B cell (primary cell): ENCODE measurements at regions not wholly inside any gene's neighbourhood (a gene's known extent, or its start where the extent isn't known, plus 50 kb on each side); places are given as distances from the start of the nearest gene placed in this dataset.

Source experiments
- ATAC-seq: fragments of 200-7000 bp; cut with Tn5 transposase; one replicate; pipeline ENCODE4 v1.10.0; 2021; ENCODE audit warnings: low read depth, mild to moderate bottlenecking, moderate number of reproducible peaks, moderate library complexity
- CTCF ChIA-PET: fragments of 350-600 bp; sonication (Branson Sonifier 250); formaldehyde crosslinking; loops from one replicate; lab custom pipeline; 2021; ENCODE audit warnings: antibody characterized with exemption, inconsistent platforms; lab: Charles Lee
- POLR2A ChIA-PET: fragments of 350-600 bp; sonication (Branson Sonifier 250); formaldehyde crosslinking; loops from one replicate; lab custom pipeline; 2021; ENCODE audit warnings: antibody characterized with exemption; lab: Charles Lee
- DNase-seq: peaks from one replicate; pipeline ENCODE4 v3.0.0; 2013
- H2AFZ ChIP-seq: 2 replicates; pipeline ENCODE4 v1.6.1; 2012; ENCODE audit warnings: mild to moderate bottlenecking, low read depth, low read length; ENCODE audit not compliant: insufficient read depth, poor library complexity, severe bottlenecking
- H3K27ac ChIP-seq, 2 donors: 1 replicate in 1 of 2; 2 replicates in 1 of 2; pipeline ENCODE4 v1.5.1; 2012 to 2013; ENCODE audit warnings: low read length in 2 of 2, mild to moderate bottlenecking in 2 of 2, moderate library complexity in 1 of 2
- H3K27me3 ChIP-seq, 4 experiments: fragments of 200-600 bp in 1 of 4; sonication (generic) in 1 of 4; replicated peaks in 1 of 4; 1 replicate in 2 of 4; 2 replicates in 2 of 4; pipeline versions ENCODE4 v1.6.1 to v1.7.0; 2013 to 2016; ENCODE audit warnings: low read length in 3 of 4, mild to moderate bottlenecking in 2 of 4, mixed read lengths in 1 of 4, moderate library complexity in 1 of 4; ENCODE audit not compliant: insufficient read depth in 4 of 4, control insufficient read depth in 3 of 4; ENCODE audit errors: control extremely low read depth in 1 of 4
- H3K36me3 ChIP-seq, 2 experiments: replicated peaks in 1 of 2; 1 replicate in 1 of 2; 2 replicates in 1 of 2; pipeline versions ENCODE4 v1.6.1 to v1.7.1; 2013; ENCODE audit warnings: low read length in 1 of 2; ENCODE audit not compliant: insufficient read depth in 2 of 2, control insufficient read depth in 1 of 2; ENCODE audit errors: control extremely low read depth in 1 of 2, extremely low read depth in 1 of 2
- H3K4me1 ChIP-seq, 2 donors: fragments of 200-600 bp in 1 of 2; sonication (generic) in 1 of 2; 1 replicate in 1 of 2; 2 replicates in 1 of 2; pipeline versions ENCODE4 v1.5.1 to v1.6.1; 2013 to 2017; ENCODE audit warnings: low read length in 2 of 2; ENCODE audit not compliant: control insufficient read depth in 2 of 2, insufficient read depth in 2 of 2
- H3K4me2 ChIP-seq: replicated peaks from 2 replicates; pipeline ENCODE3; 2012; ENCODE audit warnings: mild to moderate bottlenecking, low read depth, low read length; ENCODE audit not compliant: poor library complexity, severe bottlenecking
- H3K4me3 ChIP-seq, 5 experiments: fragments of 200-600 bp in 1 of 5; sonication (generic) in 1 of 5; 1 replicate in 3 of 5; 2 replicates in 2 of 5; pipeline versions ENCODE4 v1.5.1 to v1.7.0; 2011 to 2016; ENCODE audit warnings: low read length in 4 of 5, mild to moderate bottlenecking in 4 of 5, low read depth in 2 of 5, control low read depth in 1 of 5, moderate library complexity in 1 of 5; ENCODE audit not compliant: insufficient read depth in 1 of 5; ENCODE audit errors: control extremely low read depth in 1 of 5, extremely low read depth in 1 of 5
- H3K79me2 ChIP-seq: fragments of 200-600 bp; sonication (generic); one replicate; pipeline ENCODE4 v1.6.0; 2016; ENCODE audit warnings: low read length; ENCODE audit not compliant: control insufficient read depth, insufficient read depth
- H3K9ac ChIP-seq: fragments of 200-600 bp; sonication (generic); 2 replicates; pipeline ENCODE4 v1.6.1; 2017; ENCODE audit warnings: mild to moderate bottlenecking, low read length, moderate library complexity
- H3K9me3 ChIP-seq, 3 donors: one replicate each; pipeline versions ENCODE4 v1.6.1 to v1.7.1; 2013; ENCODE audit warnings: low read length in 2 of 3; ENCODE audit not compliant: control insufficient read depth in 2 of 3, insufficient read depth in 1 of 3; ENCODE audit errors: control extremely low read depth in 1 of 3
- H4K20me1 ChIP-seq: 2 replicates; pipeline ENCODE4 v1.6.0; 2012; ENCODE audit warnings: mild to moderate bottlenecking, low read length; ENCODE audit not compliant: insufficient read depth, control insufficient read depth, poor library complexity, severe bottlenecking
- H3K27ac Mint-ChIP-seq: one replicate; pipeline ENCODE4 v1.8.0; 2021; ENCODE audit warnings: mixed read lengths
- H3K27me3 Mint-ChIP-seq: one replicate; pipeline ENCODE4 v1.8.0; 2021; ENCODE audit warnings: mixed read lengths
- H3K4me1 Mint-ChIP-seq: one replicate; pipeline ENCODE4 v1.8.0; 2021; ENCODE audit warnings: mixed read lengths
- H3K4me3 Mint-ChIP-seq: one replicate; pipeline ENCODE4 v1.8.0; 2021; ENCODE audit warnings: mixed read lengths
- H3K9me3 Mint-ChIP-seq: one replicate; pipeline ENCODE4 v1.8.0; 2022; ENCODE audit warnings: mixed read lengths; ENCODE audit not compliant: insufficient read depth
- EZH2 ChIP-seq: IDR thresholded peaks from 2 replicates; pipeline ENCODE4 v1.6.1; 2012; ENCODE audit warnings: borderline replicate concordance, low read depth, mild to moderate bottlenecking, moderate library complexity, low read length; ENCODE audit not compliant: insufficient read depth, poor library complexity, severe bottlenecking
- WGBS: methylation state at CpG from one replicate; pipeline ENCODE4 v1.1.5; 2013; ENCODE audit warnings: missing lambda C conversion rate; ENCODE audit not compliant: insufficient coverage; 5-methylcytosine and 5-hydroxymethylcytosine counted together
- intact Hi-C: fragments of 100-400 bp; cut with micrococcal nuclease; formaldehyde crosslinking; loops from one replicate; pipeline ENCODE4 v1.10.0; 2022
- TF ChIP-seq, protein P1 (sequence below): fragments of 200-600 bp; IDR thresholded peaks from one replicate; pipeline ENCODE4 v1.8.0; 2022; ENCODE audit warnings: antibody characterized with exemption, mild to moderate bottlenecking

DNA sequence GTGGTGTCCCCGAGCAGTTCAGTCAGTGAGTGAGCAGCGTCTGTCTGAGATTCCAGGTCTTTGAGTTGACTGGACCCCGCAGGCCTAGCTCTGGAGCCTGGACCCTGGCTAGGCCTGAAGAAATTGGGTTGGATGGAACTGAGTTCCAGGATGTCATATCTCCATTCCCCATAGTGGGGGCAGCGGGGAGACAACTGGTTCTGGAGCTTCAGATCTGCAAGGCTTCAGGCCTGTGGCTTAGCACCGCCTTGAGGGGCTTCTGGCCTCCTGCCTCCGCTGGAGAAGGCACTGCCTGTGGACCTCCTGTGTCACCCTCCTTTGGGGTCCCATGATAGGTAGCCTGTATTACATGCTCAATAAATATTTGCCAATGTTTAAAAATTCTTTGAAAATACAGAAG lies 288.4 kb upstream of the ID2 start:
- Histone ChIP-seq H3K4me2 (no peak overlapping the region), H3K36me3 (no peaks in the 10 kb centered on the region), H3K9me3 (peaks cover 0 to 10% (median 0%) of the 10 kb centered on the region in 3 donors), H2AFZ (no peak overlapping the region), H3K9ac (no peak overlapping the region), H3K4me3 (no peak overlapping the region), H3K27me3 (peaks cover 0 to 10% (median 7%) of the 10 kb centered on the region in 4 experiments), H3K79me2 (no peaks in the 10 kb centered on the region), H3K4me1 (no peaks in the 10 kb centered on the region), H3K27ac (no peak overlapping the region), H4K20me1 (no peaks in the 10 kb centered on the region)
- intact Hi-C loops = no loop called here
- peaks cover 16% of the 10 kb centered on the region for H3K27me3 Mint-ChIP-seq
- ATAC-seq (no peak), DNase-seq (no peak)
- no peaks in the 10 kb centered on the region for H3K9me3 Mint-ChIP-seq
- POLR2A ChIA-PET = no interaction called here
- H3K27ac Mint-ChIP-seq = no peak overlapping the region
- CTCF ChIA-PET = no interaction called here
- no peak overlapping the region for H3K4me3 Mint-ChIP-seq
- 97% methylated on average over 5 of the region's 6 CpGs for WGBS
- H3K4me1 Mint-ChIP-seq = no peaks in the 10 kb centered on the region
- TF ChIP-seq, protein P1, sequence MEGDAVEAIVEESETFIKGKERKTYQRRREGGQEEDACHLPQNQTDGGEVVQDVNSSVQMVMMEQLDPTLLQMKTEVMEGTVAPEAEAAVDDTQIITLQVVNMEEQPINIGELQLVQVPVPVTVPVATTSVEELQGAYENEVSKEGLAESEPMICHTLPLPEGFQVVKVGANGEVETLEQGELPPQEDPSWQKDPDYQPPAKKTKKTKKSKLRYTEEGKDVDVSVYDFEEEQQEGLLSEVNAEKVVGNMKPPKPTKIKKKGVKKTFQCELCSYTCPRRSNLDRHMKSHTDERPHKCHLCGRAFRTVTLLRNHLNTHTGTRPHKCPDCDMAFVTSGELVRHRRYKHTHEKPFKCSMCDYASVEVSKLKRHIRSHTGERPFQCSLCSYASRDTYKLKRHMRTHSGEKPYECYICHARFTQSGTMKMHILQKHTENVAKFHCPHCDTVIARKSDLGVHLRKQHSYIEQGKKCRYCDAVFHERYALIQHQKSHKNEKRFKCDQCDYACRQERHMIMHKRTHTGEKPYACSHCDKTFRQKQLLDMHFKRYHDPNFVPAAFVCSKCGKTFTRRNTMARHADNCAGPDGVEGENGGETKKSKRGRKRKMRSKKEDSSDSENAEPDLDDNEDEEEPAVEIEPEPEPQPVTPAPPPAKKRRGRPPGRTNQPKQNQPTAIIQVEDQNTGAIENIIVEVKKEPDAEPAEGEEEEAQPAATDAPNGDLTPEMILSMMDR = no peak
- TF ChIP-seq EZH2 = no peak

DNA sequence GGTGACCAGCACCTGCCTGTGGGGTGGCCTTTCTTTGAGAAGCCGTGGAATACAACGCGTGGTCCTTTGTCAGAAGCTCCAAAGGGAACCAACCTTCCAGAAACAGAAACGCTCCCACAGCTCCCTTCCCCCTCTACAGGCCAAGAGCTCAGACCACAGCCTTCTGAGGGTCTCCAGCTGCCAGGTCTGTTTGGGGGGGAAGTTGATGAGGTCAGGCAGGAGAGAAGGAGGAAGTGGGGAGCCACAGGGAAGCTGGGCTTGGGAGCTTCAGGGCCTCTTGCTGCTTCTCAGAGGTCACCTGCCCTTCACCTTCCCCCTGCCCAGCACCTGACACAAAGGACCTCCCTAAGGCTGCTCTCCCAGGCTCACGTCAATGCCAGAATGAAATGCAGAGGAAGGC lies 287.7 kb upstream of the ID2 start:
- 48% methylated on average over 3 of the region's 5 CpGs for WGBS
- ATAC-seq (no peak), DNase-seq (no peak)
- Mint-ChIP-seq H3K9me3 (no peaks in the 10 kb centered on the region), H3K4me1 (no peaks in the 10 kb centered on the region), H3K27me3 (peaks cover 10% of the 10 kb centered on the region), H3K27ac (no peak overlapping the region), H3K4me3 (no peak overlapping the region)
- ChIA-PET POLR2A (no interaction called here), CTCF (no interaction called here)
- peaks cover 0 to 10% (median 0%) of the 10 kb centered on the region in 3 donors for H3K9me3 ChIP-seq
- H3K4me2 ChIP-seq = no peak overlapping the region
- H2AFZ ChIP-seq = no peak overlapping the region
- no peak overlapping the region for H3K9ac ChIP-seq
- TF ChIP-seq EZH2 = no peak
- TF ChIP-seq, protein P1 = no peak
- H4K20me1 ChIP-seq = no peaks in the 10 kb centered on the region
- H3K79me2 ChIP-seq = no peaks in the 10 kb centered on the region
- H3K36me3 ChIP-seq = no peaks in the 10 kb centered on the region
- peaks cover 0 to 10% (median 6%) of the 10 kb centered on the region in 4 experiments for H3K27me3 ChIP-seq
- no peaks in the 10 kb centered on the region for H3K4me1 ChIP-seq
- no peak overlapping the region for H3K27ac ChIP-seq
- H3K4me3 ChIP-seq = no peak overlapping the region
- intact Hi-C loops = no loop called here
